Endothelial cell of umbilical vein (primary cell): ENCODE measurements at regions not wholly inside any gene's neighbourhood (a gene's known extent, or its start where the extent isn't known, plus 50 kb on each side); places are given as distances from the start of the nearest gene placed in this dataset.

ENCODE experiments used
- BruUV-seq: library from RNA; stranded (reverse); fragments of 400-500 nt; replicated peaks from 2 replicates; lab custom pipeline; 2021; lab: Mats Ljungman, UMichigan
- CTCF ChIA-PET: fragments of 300-600, 350-600 bp; sonication (Branson Sonifier 250); formaldehyde crosslinking; loops from one replicate; lab custom pipeline; 2021; ENCODE audit warnings: antibody characterized with exemption, inconsistent platforms; lab: Charles Lee
- POLR2A ChIA-PET: fragments of 300-600, 350-600 bp; sonication (Branson Sonifier 250); formaldehyde crosslinking; loops from one replicate; lab custom pipeline; 2021; ENCODE audit warnings: antibody characterized with exemption, inconsistent platforms; lab: Charles Lee
- DNase-seq: peaks from one replicate; pipeline ENCODE4 v3.0.0-alpha.2; 2011; ENCODE audit warnings: low read depth, low spot score
- FAIRE-seq: peaks from 2 replicates; lab custom pipeline; 2011; peaks lifted over from hg19 to GRCh38; lab: Jason Lieb, UNC
- H2AFZ ChIP-seq: 2 replicates; pipeline ENCODE4 v1.6.0; 2012; ENCODE audit warnings: low read depth, low read length, control low read depth, inconsistent platforms
- H3K27ac ChIP-seq: 2 replicates; pipeline ENCODE4 v1.5.1; 2011; ENCODE audit warnings: low read depth, mild to moderate bottlenecking, control low read depth, low read length, moderate library complexity; ENCODE audit not compliant: insufficient read depth
- H3K27me3 ChIP-seq, 2 experiments: 2 replicates each; pipeline versions ENCODE4 v1.6.0 to v1.6.1; 2011; ENCODE audit warnings: low read length in 2 of 2, mixed read lengths in 1 of 2; ENCODE audit not compliant: control insufficient read depth in 2 of 2, insufficient read depth in 2 of 2
- H3K36me3 ChIP-seq, 2 experiments: 2 replicates in 1 of 2; 3 replicates in 1 of 2; pipeline ENCODE4 v1.5.1; 2011; ENCODE audit warnings: low read length in 2 of 2, mild to moderate bottlenecking in 1 of 2, moderate library complexity in 1 of 2; ENCODE audit not compliant: control insufficient read depth in 2 of 2, insufficient read depth in 2 of 2; ENCODE audit errors: extremely low read depth in 1 of 2
- H3K4me1 ChIP-seq: 3 replicates; pipeline ENCODE4 v1.5.1; 2011; ENCODE audit warnings: mild to moderate bottlenecking, low read length; ENCODE audit not compliant: control insufficient read depth, insufficient read depth; ENCODE audit errors: extremely low read depth
- H3K4me2 ChIP-seq: 2 replicates; pipeline ENCODE4 v1.6.1; 2011; ENCODE audit warnings: low read length, control low read depth, mixed read lengths; ENCODE audit not compliant: insufficient read depth
- H3K4me3 ChIP-seq, 3 experiments: fragments of 200-600 bp in 1 of 3; sonication (generic), shearing (Covaris generic) in 1 of 3; replicated peaks in 1 of 3; 2 replicates each; pipeline ENCODE4 v1.5.1; 2011 to 2016; ENCODE audit warnings: control low read depth in 3 of 3, low read length in 3 of 3, mild to moderate bottlenecking in 2 of 3, inconsistent platforms in 1 of 3, low read depth in 1 of 3, moderate library complexity in 1 of 3; ENCODE audit not compliant: insufficient read depth in 1 of 3
- H3K79me2 ChIP-seq: 2 replicates; pipeline ENCODE4 v1.6.0; 2012; ENCODE audit warnings: low read length, inconsistent platforms; ENCODE audit not compliant: control insufficient read depth, insufficient read depth
- H3K9ac ChIP-seq: replicated peaks from 2 replicates; pipeline ENCODE3; 2011; ENCODE audit warnings: low read length, control low read depth; ENCODE audit not compliant: insufficient read depth; ENCODE audit errors: extremely low read depth
- H3K9me1 ChIP-seq: replicated peaks from 3 replicates; pipeline ENCODE4 v1.6.0; 2011; ENCODE audit warnings: mild to moderate bottlenecking, low read length; ENCODE audit not compliant: control insufficient read depth, insufficient read depth; ENCODE audit errors: extremely low read depth
- H3K9me3 ChIP-seq: replicated peaks from 2 replicates; pipeline ENCODE4 v1.5.1; 2012; ENCODE audit warnings: low read length, inconsistent platforms; ENCODE audit not compliant: control insufficient read depth, insufficient read depth
- H4K20me1 ChIP-seq: replicated peaks from 2 replicates; pipeline ENCODE3; 2011; ENCODE audit warnings: mild to moderate bottlenecking, low read length; ENCODE audit not compliant: control insufficient read depth, insufficient read depth; ENCODE audit errors: extremely low read depth
- EZH2 ChIP-seq: IDR thresholded peaks from 2 replicates; pipeline ENCODE4 v1.6.1; 2012; ENCODE audit warnings: borderline replicate concordance, low read depth, mild to moderate bottlenecking, moderate library complexity, low read length, inconsistent platforms; ENCODE audit not compliant: severe bottlenecking
- FOS ChIP-seq: IDR thresholded peaks from 2 replicates; pipeline ENCODE4 v1.6.1; 2011; ENCODE audit warnings: mild to moderate bottlenecking, low read length, moderate library complexity, borderline replicate concordance; ENCODE audit not compliant: insufficient read depth
- GATA2 ChIP-seq: IDR thresholded peaks from 2 replicates; pipeline ENCODE4 v1.7.0; 2011; ENCODE audit warnings: low read depth, mild to moderate bottlenecking, moderate library complexity, mixed read lengths, low read length; ENCODE audit not compliant: insufficient read length, insufficient read depth
- JUN ChIP-seq: IDR thresholded peaks from 2 replicates; pipeline ENCODE4 v1.6.1; 2011; ENCODE audit warnings: borderline replicate concordance, low read depth; ENCODE audit not compliant: insufficient read length, insufficient read depth
- MAX ChIP-seq: IDR thresholded peaks from 2 replicates; pipeline ENCODE4 v1.6.1; 2011; ENCODE audit not compliant: insufficient read depth, insufficient read length
- MYC ChIP-seq: IDR thresholded peaks from one replicate; pipeline ENCODE4 v1.6.1; 2011; ENCODE audit warnings: mild to moderate bottlenecking, low read depth, low read length
- POLR2A ChIP-seq: IDR thresholded peaks from 2 replicates; pipeline ENCODE4 v1.6.1; 2012; ENCODE audit warnings: low read depth, mild to moderate bottlenecking, control low read depth, low read length
- POLR2AphosphoS5 ChIP-seq: IDR thresholded peaks from 2 replicates; pipeline ENCODE4 v1.6.1; 2012; ENCODE audit warnings: low read depth, mild to moderate bottlenecking, control low read depth, low read length, moderate library complexity; ENCODE audit not compliant: insufficient read depth
- dilution Hi-C: fragments of 300-500 bp; cut with MboI; formaldehyde crosslinking; loops from one replicate; pipeline ENCODE4 v1.15.0; 2019; ENCODE audit warnings: low sequenced_read_pairs; ENCODE audit not compliant: extremely low pct_ligation_motif_present
- intact Hi-C: fragments of 100-400 bp; cut with micrococcal nuclease; formaldehyde crosslinking; loops from one replicate; pipeline ENCODE4 v1.10.0; 2022
- TF ChIP-seq, protein P1 (sequence below), 2 donors: IDR thresholded peaks; 1 replicate in 1 of 2; 2 replicates in 1 of 2; pipeline ENCODE4 v1.5.1; 2011; ENCODE audit warnings: low read length in 2 of 2, mild to moderate bottlenecking in 2 of 2, moderate library complexity in 2 of 2, control low read depth in 1 of 2, inconsistent platforms in 1 of 2, low read depth in 1 of 2; ENCODE audit not compliant: insufficient read depth in 1 of 2; ENCODE audit errors: extremely low read depth in 1 of 2

- Histone ChIP-seq H3K4me1 (no peaks in the 10 kb centered on the region), H3K27me3 (no peaks in the 10 kb centered on the region), H3K4me3 (no peak overlapping the region), H3K27ac (no peak overlapping the region), H3K4me2 (no peak overlapping the region), H3K9ac (no peak overlapping the region), H4K20me1 (no peaks in the 10 kb centered on the region), H3K9me3 (no peaks in the 10 kb centered on the region), H3K9me1 (no peaks in the 10 kb centered on the region), H3K79me2 (no peaks in the 10 kb centered on the region), H3K36me3 (no peaks in the 10 kb centered on the region), H2AFZ (no peak overlapping the region)
- intact Hi-C loops (no loop called here), dilution Hi-C loops (no loop called here)
- POLR2A ChIA-PET = no interaction called here
- TF ChIP-seq GATA2 (no peak), MAX (no peak), JUN (no peak), POLR2AphosphoS5 (no peak), POLR2A (no peak), EZH2 (no peak), FOS (no peak), MYC (no peak)
- TF ChIP-seq, protein P1, sequence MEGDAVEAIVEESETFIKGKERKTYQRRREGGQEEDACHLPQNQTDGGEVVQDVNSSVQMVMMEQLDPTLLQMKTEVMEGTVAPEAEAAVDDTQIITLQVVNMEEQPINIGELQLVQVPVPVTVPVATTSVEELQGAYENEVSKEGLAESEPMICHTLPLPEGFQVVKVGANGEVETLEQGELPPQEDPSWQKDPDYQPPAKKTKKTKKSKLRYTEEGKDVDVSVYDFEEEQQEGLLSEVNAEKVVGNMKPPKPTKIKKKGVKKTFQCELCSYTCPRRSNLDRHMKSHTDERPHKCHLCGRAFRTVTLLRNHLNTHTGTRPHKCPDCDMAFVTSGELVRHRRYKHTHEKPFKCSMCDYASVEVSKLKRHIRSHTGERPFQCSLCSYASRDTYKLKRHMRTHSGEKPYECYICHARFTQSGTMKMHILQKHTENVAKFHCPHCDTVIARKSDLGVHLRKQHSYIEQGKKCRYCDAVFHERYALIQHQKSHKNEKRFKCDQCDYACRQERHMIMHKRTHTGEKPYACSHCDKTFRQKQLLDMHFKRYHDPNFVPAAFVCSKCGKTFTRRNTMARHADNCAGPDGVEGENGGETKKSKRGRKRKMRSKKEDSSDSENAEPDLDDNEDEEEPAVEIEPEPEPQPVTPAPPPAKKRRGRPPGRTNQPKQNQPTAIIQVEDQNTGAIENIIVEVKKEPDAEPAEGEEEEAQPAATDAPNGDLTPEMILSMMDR (IDR thresholded peaks at IDR 0.05; ENCODE audit: extremely low read depth in 1 of 2, insufficient read depth in 1 of 2, low read depth in 1 of 2, low read length in 2 of 2) = no peak
- no TSS peak for BruUV-seq
- DNase-seq (no peak), FAIRE-seq (no peak)
- CTCF ChIA-PET = no interaction called here
Observed at GRCh38 chr9:135198144-135198543, 110.7 kb downstream of the OLFM1 start.
